Activated CD4-positive, alpha-beta T cell treated with anti-CD3 and anti-CD28 coated beads, Interleukin-2, amount 10 ng/mL, durations not matched to agents 7 days and 5 days (primary cell): ENCODE measurements at regions not wholly inside any gene's neighbourhood (a gene's known extent, or its start where the extent isn't known, plus 50 kb on each side); places are given as distances from the start of the nearest gene placed in this dataset.

Experiments used
- CTCF ChIA-PET: fragments of 350-600 bp; sonication (Branson Sonifier 250); formaldehyde crosslinking; loops from one replicate; lab custom pipeline; 2021; ENCODE audit warnings: antibody characterized with exemption; lab: Charles Lee
- POLR2A ChIA-PET: fragments of 350-600 bp; sonication (Branson Sonifier 250); formaldehyde crosslinking; loops from one replicate; lab custom pipeline; 2021; ENCODE audit warnings: antibody characterized with exemption; lab: Charles Lee
- DNase-seq: peaks from one replicate; pipeline ENCODE4 v3.0.0-alpha.2; 2020
- H3K27ac Mint-ChIP-seq: one replicate; pipeline ENCODE4 v1.8.0; 2021; ENCODE audit warnings: mild to moderate bottlenecking, moderate library complexity, mixed read lengths
- H3K27me3 Mint-ChIP-seq: one replicate; pipeline ENCODE4 v1.8.0; 2021; ENCODE audit warnings: mixed read lengths
- H3K36me3 Mint-ChIP-seq: one replicate; pipeline ENCODE4 v1.8.0; 2021; ENCODE audit warnings: low read depth, mixed read lengths
- H3K4me1 Mint-ChIP-seq: one replicate; pipeline ENCODE4 v1.8.0; 2021; ENCODE audit warnings: mixed read lengths
- H3K4me3 Mint-ChIP-seq: one replicate; pipeline ENCODE4 v1.8.0; 2021; ENCODE audit warnings: mild to moderate bottlenecking, moderate library complexity, mixed read lengths
- H3K9me3 Mint-ChIP-seq: one replicate; pipeline ENCODE4 v1.8.0; 2021; ENCODE audit warnings: mixed read lengths

DNA sequence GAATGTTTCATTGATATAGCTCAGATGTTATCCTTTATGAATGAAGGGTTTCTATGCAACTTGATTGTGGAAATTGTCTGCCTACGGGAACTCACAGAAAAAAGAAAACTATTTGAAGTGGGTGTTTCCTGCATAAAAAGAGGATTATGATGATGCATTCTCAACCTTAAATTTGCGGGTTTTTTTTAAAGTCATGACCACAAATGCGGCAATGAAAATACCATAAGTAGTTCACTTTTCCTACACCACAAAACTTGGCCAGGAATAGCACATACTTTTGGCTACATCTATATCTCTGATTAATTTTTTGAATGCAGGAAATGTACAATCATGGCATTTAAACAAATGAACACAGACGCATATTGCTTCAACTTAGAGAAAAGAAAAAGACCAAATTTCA, 754.7 kb downstream of the DTWD2 start:
- peaks cover under 1% of the 10 kb centered on the region for H3K9me3 Mint-ChIP-seq
- DNase-seq: no peak
- no peaks in the 10 kb centered on the region for H3K4me1 Mint-ChIP-seq
- H3K27ac Mint-ChIP-seq: no peak overlapping the region
- no peak overlapping the region for H3K4me3 Mint-ChIP-seq
- H3K27me3 Mint-ChIP-seq: no peaks in the 10 kb centered on the region
- no peaks in the 10 kb centered on the region for H3K36me3 Mint-ChIP-seq
- ChIA-PET CTCF (no interaction called here), POLR2A (no interaction called here)

- Mint-ChIP-seq H3K9me3 (no peaks in the 10 kb centered on the region), H3K36me3 (no peaks in the 10 kb centered on the region), H3K27me3 (no peaks in the 10 kb centered on the region), H3K4me1 (no peaks in the 10 kb centered on the region), H3K27ac (no peak overlapping the region), H3K4me3 (no peak overlapping the region)
- POLR2A ChIA-PET: no interaction called here
- CTCF ChIA-PET: no interaction called here
- DNase-seq: no peak
Measured at GRCh38 chr5:118228489-118228888, 759.9 kb downstream of the DTWD2 start.

- H3K4me1 Mint-ChIP-seq: no peaks in the 10 kb centered on the region
Measured at GRCh38 chr5:118224546-118224945, 763.8 kb downstream of the DTWD2 start.

DNA sequence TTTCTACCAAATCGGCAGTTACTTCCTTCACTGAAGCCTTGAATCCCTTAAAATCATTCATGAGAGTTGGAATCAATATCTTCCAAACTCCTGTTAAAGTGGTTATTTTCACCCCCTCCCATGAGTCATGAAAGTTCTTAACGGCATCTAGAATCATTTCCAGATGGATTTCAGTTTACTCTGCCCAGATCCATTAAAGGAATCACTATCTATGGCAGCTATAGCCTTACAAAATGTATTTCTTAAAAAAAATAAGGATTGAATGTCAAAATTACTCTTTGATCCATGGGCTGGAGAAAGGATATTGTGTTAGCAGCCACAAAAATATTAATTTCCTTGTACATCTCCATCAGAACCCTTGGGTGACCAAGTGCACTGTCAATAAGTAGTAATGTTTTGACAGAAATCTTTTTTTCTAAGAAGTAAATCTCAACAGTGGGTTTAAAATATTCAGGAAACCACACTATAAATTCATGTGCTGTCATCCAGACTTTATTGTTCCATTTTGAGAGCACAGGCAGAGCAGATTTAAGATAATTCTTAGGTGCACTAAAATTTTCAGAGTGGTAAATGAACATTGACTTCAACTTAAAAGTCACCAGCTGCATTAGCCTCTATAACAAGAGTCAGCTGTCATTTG, 767.7 kb downstream of the DTWD2 start:
- H3K4me1 Mint-ChIP-seq: no peaks in the 10 kb centered on the region

More at GRCh38 chr5:118224546-118224945, 763.8 kb downstream of the DTWD2 start:
- H3K36me3 Mint-ChIP-seq: no peaks in the 10 kb centered on the region
- H3K9me3 Mint-ChIP-seq: no peaks in the 10 kb centered on the region
- no peak for DNase-seq
- CTCF ChIA-PET: no interaction called here
- POLR2A ChIA-PET: no interaction called here
- no peak overlapping the region for H3K4me3 Mint-ChIP-seq
- no peak overlapping the region for H3K27ac Mint-ChIP-seq
- H3K27me3 Mint-ChIP-seq: no peaks in the 10 kb centered on the region

DNA sequence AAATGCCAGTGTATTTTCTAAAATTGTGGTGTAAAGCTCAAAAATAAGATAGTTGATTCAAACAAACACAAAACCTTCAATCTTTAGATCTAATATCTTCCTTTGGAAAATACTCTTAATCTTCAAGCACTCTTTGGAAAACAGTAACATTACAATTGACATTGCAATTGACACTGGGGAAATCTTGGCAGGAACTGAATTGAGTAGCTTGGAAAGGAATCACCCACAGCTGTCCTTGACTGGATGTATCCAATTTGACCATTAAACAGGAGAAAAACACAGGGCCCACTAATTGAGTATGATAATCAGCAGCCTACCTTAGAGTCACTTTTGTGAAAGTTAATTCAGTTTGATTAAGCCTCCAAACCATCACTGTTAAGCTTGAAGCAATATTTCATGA, 776.7 kb downstream of the DTWD2 start:
- Mint-ChIP-seq H3K27me3 (no peaks in the 10 kb centered on the region), H3K4me1 (no peaks in the 10 kb centered on the region), H3K4me3 (no peak overlapping the region), H3K27ac (no peak overlapping the region), H3K36me3 (no peaks in the 10 kb centered on the region), H3K9me3 (peaks cover 21% of the 10 kb centered on the region)
- ChIA-PET CTCF (interaction anchor here (0.6 kb wide), 1 partner anchor 10 kb away, joined by 3 read pairs; no protein-coding TSS in a partner anchor), POLR2A (no interaction called here)
- no peak for DNase-seq

More for the DNA sequence above, 767.7 kb downstream of the DTWD2 start:
- H3K9me3 Mint-ChIP-seq: peaks cover 4% of the 10 kb centered on the region
- ChIA-PET CTCF (no interaction called here), POLR2A (no interaction called here)
- no peaks in the 10 kb centered on the region for H3K36me3 Mint-ChIP-seq
- H3K27me3 Mint-ChIP-seq: no peaks in the 10 kb centered on the region
- DNase-seq: no peak
- H3K4me3 Mint-ChIP-seq: no peak overlapping the region
- no peak overlapping the region for H3K27ac Mint-ChIP-seq

- Mint-ChIP-seq H3K27me3 (no peaks in the 10 kb centered on the region), H3K4me1 (no peaks in the 10 kb centered on the region), H3K36me3 (no peaks in the 10 kb centered on the region), H3K9me3 (peaks cover 19% of the 10 kb centered on the region), H3K4me3 (no peak overlapping the region), H3K27ac (no peak overlapping the region)
- ChIA-PET POLR2A (no interaction called here), CTCF (no interaction called here)
- no peak for DNase-seq
Measured at GRCh38 chr5:118208031-118208453, 780.3 kb downstream of the DTWD2 start.

DNA sequence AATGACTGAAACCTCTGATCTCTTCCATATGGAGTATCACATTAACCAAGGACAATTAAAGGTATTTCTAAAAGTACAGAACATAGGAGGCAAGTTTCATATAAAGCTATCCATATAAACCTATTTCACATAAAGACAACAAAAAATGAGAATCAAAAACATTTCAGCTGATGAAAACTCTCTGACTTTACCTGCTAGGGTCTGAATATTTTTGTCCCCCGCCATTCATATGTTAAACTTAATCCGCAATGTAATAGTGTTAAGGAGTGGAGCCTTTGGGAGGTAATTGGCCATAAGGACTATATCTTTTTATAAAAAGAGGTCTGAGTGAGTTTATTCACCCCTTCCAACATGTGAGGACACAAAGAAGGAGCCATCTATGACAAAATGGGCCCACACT, 788.5 kb downstream of the DTWD2 start:
- CTCF ChIA-PET: no interaction called here
- DNase-seq: no peak
- POLR2A ChIA-PET: no interaction called here

GRCh38 chr5:118196229-118196628, 792.1 kb downstream of the DTWD2 start:
- Mint-ChIP-seq H3K36me3 (no peaks in the 10 kb centered on the region), H3K27me3 (no peaks in the 10 kb centered on the region), H3K4me3 (no peak overlapping the region), H3K9me3 (no peaks in the 10 kb centered on the region), H3K4me1 (no peaks in the 10 kb centered on the region), H3K27ac (no peak overlapping the region)
- CTCF ChIA-PET: no interaction called here
- POLR2A ChIA-PET: no interaction called here
- no peak for DNase-seq

More for the DNA sequence above, 788.5 kb downstream of the DTWD2 start:
- Mint-ChIP-seq H3K4me3 (no peak overlapping the region), H3K9me3 (no peaks in the 10 kb centered on the region), H3K36me3 (no peaks in the 10 kb centered on the region), H3K27me3 (no peaks in the 10 kb centered on the region), H3K27ac (no peak overlapping the region), H3K4me1 (no peaks in the 10 kb centered on the region)

DNA sequence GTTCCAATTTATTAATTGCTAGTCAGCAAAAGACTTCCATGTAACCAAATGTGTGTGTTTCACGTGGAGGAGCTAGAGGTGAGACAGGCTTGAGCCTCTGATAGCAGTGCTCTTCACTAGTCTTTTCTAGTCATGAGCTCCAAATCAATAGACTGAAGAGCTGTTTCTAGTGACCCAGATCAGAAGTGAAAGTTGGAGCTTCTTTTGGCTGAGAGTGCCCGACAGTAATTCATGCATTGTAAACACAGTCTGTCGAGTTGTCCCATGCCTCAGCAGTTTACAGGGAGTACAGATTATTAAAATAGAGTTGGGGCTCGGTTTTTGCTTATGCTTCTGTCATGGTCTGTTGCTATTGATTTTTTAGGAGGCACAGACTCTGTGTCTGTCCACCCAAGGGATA, 793.1 kb downstream of the DTWD2 start:
- ChIA-PET CTCF (no interaction called here), POLR2A (no interaction called here)
- Mint-ChIP-seq H3K27me3 (no peaks in the 10 kb centered on the region), H3K27ac (no peak overlapping the region), H3K9me3 (no peaks in the 10 kb centered on the region), H3K4me3 (no peak overlapping the region), H3K36me3 (no peaks in the 10 kb centered on the region), H3K4me1 (no peaks in the 10 kb centered on the region)
- no peak for DNase-seq

DNA sequence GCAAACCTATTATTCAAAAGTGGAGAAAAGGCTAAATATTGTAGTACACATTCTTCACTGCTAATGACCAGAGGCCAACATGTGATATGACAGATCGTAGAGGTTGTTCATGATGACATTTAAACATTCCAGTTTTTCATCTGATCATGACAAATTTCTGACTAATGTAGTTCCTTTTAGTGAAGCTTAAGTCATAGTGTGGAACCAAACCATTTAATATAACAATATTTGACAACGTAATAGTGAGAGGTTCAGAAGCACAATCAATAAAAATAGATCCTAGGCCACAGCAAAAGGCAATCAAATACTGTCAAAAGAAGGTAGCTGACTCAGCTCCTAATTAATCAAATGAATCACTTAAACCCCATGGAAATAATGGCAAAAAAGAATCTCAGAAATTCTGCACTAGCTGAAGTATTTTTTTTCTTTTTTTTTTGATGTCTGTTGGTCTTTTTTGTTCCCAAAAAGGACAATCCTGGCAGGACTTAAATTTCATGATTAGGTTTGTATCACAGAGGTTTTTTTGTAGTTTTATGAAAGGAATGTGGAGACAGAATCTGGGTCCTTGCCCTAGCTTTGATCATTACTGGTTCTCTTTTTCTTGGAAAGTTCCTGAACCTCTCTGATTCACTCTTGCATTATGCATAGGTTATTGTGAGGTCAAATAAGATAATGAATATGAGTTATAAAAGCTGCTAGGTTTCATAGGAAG, 795.0 kb downstream of the DTWD2 start:
- Mint-ChIP-seq H3K9me3 (no peaks in the 10 kb centered on the region), H3K36me3 (no peaks in the 10 kb centered on the region), H3K4me1 (no peaks in the 10 kb centered on the region), H3K27ac (no peak overlapping the region), H3K4me3 (no peak overlapping the region), H3K27me3 (no peaks in the 10 kb centered on the region)
- CTCF ChIA-PET: no interaction called here
- DNase-seq: no peak
- POLR2A ChIA-PET: no interaction called here

GRCh38 chr5:118185018-118185417, 803.3 kb downstream of the DTWD2 start:
- no peak for DNase-seq
- H3K4me1 Mint-ChIP-seq: no peaks in the 10 kb centered on the region
- no peak overlapping the region for H3K27ac Mint-ChIP-seq
- no peaks in the 10 kb centered on the region for H3K9me3 Mint-ChIP-seq
- POLR2A ChIA-PET: no interaction called here
- H3K36me3 Mint-ChIP-seq: no peaks in the 10 kb centered on the region
- no peaks in the 10 kb centered on the region for H3K27me3 Mint-ChIP-seq
- no peak overlapping the region for H3K4me3 Mint-ChIP-seq
- CTCF ChIA-PET: no interaction called here

GRCh38 chr5:118176146-118176545, 812.2 kb downstream of the DTWD2 start:
- POLR2A ChIA-PET: no interaction called here
- Mint-ChIP-seq H3K9me3 (peaks cover 6% of the 10 kb centered on the region), H3K27me3 (no peaks in the 10 kb centered on the region)

GRCh38 chr5:118174671-118175070, 813.7 kb downstream of the DTWD2 start:
- H3K4me3 Mint-ChIP-seq: no peak overlapping the region
- no peaks in the 10 kb centered on the region for H3K4me1 Mint-ChIP-seq
- no peaks in the 10 kb centered on the region for H3K36me3 Mint-ChIP-seq
- no peak for DNase-seq
- POLR2A ChIA-PET: no interaction called here
- peaks cover 6% of the 10 kb centered on the region for H3K9me3 Mint-ChIP-seq
- CTCF ChIA-PET: no interaction called here
- H3K27me3 Mint-ChIP-seq: no peaks in the 10 kb centered on the region
- H3K27ac Mint-ChIP-seq: no peak overlapping the region

More at GRCh38 chr5:118176146-118176545, 812.2 kb downstream of the DTWD2 start:
- CTCF ChIA-PET: no interaction called here
- no peaks in the 10 kb centered on the region for H3K4me1 Mint-ChIP-seq
- no peaks in the 10 kb centered on the region for H3K36me3 Mint-ChIP-seq
- H3K4me3 Mint-ChIP-seq: no peak overlapping the region
- no peak overlapping the region for H3K27ac Mint-ChIP-seq
- no peak for DNase-seq
